H9 (cell line): ENCODE measurements at regions not wholly inside any gene's neighbourhood (a gene's known extent, or its start where the extent isn't known, plus 50 kb on each side); places are given as distances from the start of the nearest gene placed in this dataset.

ENCODE experiments used
- DNase-seq: peaks from one replicate; pipeline ENCODE4 v3.0.0-alpha.2; 2017
- H2AFZ ChIP-seq: one replicate; pipeline ENCODE4 v1.6.1; 2013; ENCODE audit warnings: mild to moderate bottlenecking, low read length, control low read depth, moderate library complexity
- H2AK5ac ChIP-seq: 2 replicates; pipeline ENCODE4 v1.6.1; 2013; ENCODE audit warnings: low read length, control low read depth, mixed read lengths; ENCODE audit not compliant: insufficient read length
- H2BK120ac ChIP-seq: one replicate; pipeline ENCODE4 v1.6.1; 2013; ENCODE audit warnings: low read depth, mild to moderate bottlenecking, low read length, control low read depth, inconsistent platforms; ENCODE audit not compliant: poor library complexity, severe bottlenecking
- H2BK12ac ChIP-seq: 2 replicates; pipeline ENCODE4 v1.6.1; 2013; ENCODE audit warnings: low read length, control low read depth, mixed read lengths, low read depth; ENCODE audit not compliant: insufficient read length
- H2BK15ac ChIP-seq: 2 replicates; pipeline ENCODE4 v1.6.1; 2013; ENCODE audit warnings: low read depth, low read length, control low read depth
- H2BK20ac ChIP-seq: one replicate; pipeline ENCODE4 v1.6.1; 2013; ENCODE audit warnings: low read depth, mild to moderate bottlenecking, low read length, control low read depth, inconsistent platforms; ENCODE audit not compliant: poor library complexity, severe bottlenecking
- H2BK5ac ChIP-seq: 2 replicates; pipeline ENCODE4 v1.6.1; 2013; ENCODE audit warnings: low read length, control low read depth, mixed read lengths; ENCODE audit not compliant: insufficient read length
- H3K14ac ChIP-seq: 2 replicates; pipeline ENCODE4 v1.6.1; 2013; ENCODE audit warnings: low read length, control low read depth; ENCODE audit not compliant: insufficient read depth
- H3K18ac ChIP-seq: 2 replicates; pipeline ENCODE4 v1.6.1; 2013; ENCODE audit warnings: low read depth, mild to moderate bottlenecking, mixed read lengths, low read length, control low read depth; ENCODE audit not compliant: insufficient read length
- H3K23ac ChIP-seq: 2 replicates; pipeline ENCODE4 v1.6.1; 2013; ENCODE audit warnings: low read length, control low read depth, mixed read lengths, low read depth; ENCODE audit not compliant: insufficient read length
- H3K23me2 ChIP-seq: 2 replicates; pipeline ENCODE4 v1.6.1; 2013; ENCODE audit warnings: low read depth, mild to moderate bottlenecking, mixed read lengths, low read length, control low read depth; ENCODE audit not compliant: insufficient read length, poor library complexity, severe bottlenecking
- H3K27ac ChIP-seq: 2 replicates; pipeline ENCODE4 v1.5.1; 2013; ENCODE audit warnings: low read length, control low read depth, mixed read lengths, low read depth; ENCODE audit not compliant: insufficient read length
- H3K27me3 ChIP-seq: 2 replicates; pipeline ENCODE4 v1.6.1; 2013; ENCODE audit warnings: low read length, control low read depth, inconsistent platforms; ENCODE audit not compliant: insufficient read depth
- H3K4ac ChIP-seq: 2 replicates; pipeline ENCODE4 v1.6.1; 2013; ENCODE audit warnings: low read depth, mild to moderate bottlenecking, control low read depth, inconsistent platforms, low read length, moderate library complexity
- H3K4me1 ChIP-seq: 2 replicates; pipeline ENCODE4 v1.6.1; 2013; ENCODE audit warnings: low read length, control low read depth, inconsistent platforms; ENCODE audit not compliant: insufficient read depth
- H3K4me2 ChIP-seq: 2 replicates; pipeline ENCODE4 v1.6.1; 2013; ENCODE audit warnings: low read length, control low read depth, mixed read lengths; ENCODE audit not compliant: insufficient read length, insufficient read depth
- H3K56ac ChIP-seq: 2 replicates; pipeline ENCODE4 v1.6.1; 2013; ENCODE audit warnings: low read depth, mild to moderate bottlenecking, mixed read lengths, low read length, control low read depth; ENCODE audit not compliant: insufficient read length
- H3K79me1 ChIP-seq: 2 replicates; pipeline ENCODE4 v1.6.1; 2013; ENCODE audit warnings: low read depth, mild to moderate bottlenecking, moderate library complexity, low read length, control low read depth, inconsistent platforms; ENCODE audit not compliant: insufficient read depth, poor library complexity, severe bottlenecking
- H3K79me2 ChIP-seq: 2 replicates; pipeline ENCODE4 v1.6.1; 2013; ENCODE audit warnings: low read length, control low read depth, inconsistent platforms; ENCODE audit not compliant: insufficient read depth
- H3K9ac ChIP-seq: 2 replicates; pipeline ENCODE4 v1.6.1; 2013; ENCODE audit warnings: low read length, control low read depth, mixed read lengths; ENCODE audit not compliant: insufficient read length; ENCODE audit errors: extremely low read depth
- H3K9me3 ChIP-seq: one replicate; pipeline ENCODE4 v1.6.1; 2013; ENCODE audit warnings: low read depth, low read length, inconsistent platforms; ENCODE audit not compliant: control insufficient read depth
- H3T11ph ChIP-seq: one replicate; pipeline ENCODE4 v1.6.1; 2013; ENCODE audit warnings: mild to moderate bottlenecking, low read length, control low read depth, inconsistent platforms
- H4K20me1 ChIP-seq: one replicate; pipeline ENCODE4 v1.6.1; 2013; ENCODE audit not compliant: control insufficient read depth, insufficient read length, insufficient read depth
- H4K5ac ChIP-seq: 2 replicates; pipeline ENCODE4 v1.6.1; 2013; ENCODE audit warnings: low read depth, mild to moderate bottlenecking, mixed read lengths, low read length, control low read depth; ENCODE audit not compliant: insufficient read length
- H4K8ac ChIP-seq: replicated peaks from 2 replicates; pipeline ENCODE4 v1.6.1; 2013; ENCODE audit warnings: low read length, control low read depth, mixed read lengths, low read depth; ENCODE audit not compliant: insufficient read length
- H4K91ac ChIP-seq: 2 replicates; pipeline ENCODE4 v1.6.1; 2013; ENCODE audit warnings: low read depth, mild to moderate bottlenecking, moderate library complexity, mixed read lengths, low read length, control low read depth; ENCODE audit not compliant: insufficient read length
- H3K27ac Mint-ChIP-seq, 3 experiments: 2 replicates in 2 of 3; 3 replicates in 1 of 3; pipeline ENCODE4 v1.8.0; 2020 to 2021; ENCODE audit warnings: mixed read lengths in 3 of 3, mild to moderate bottlenecking in 1 of 3, moderate library complexity in 1 of 3
- H3K27me3 Mint-ChIP-seq: 2 replicates; pipeline ENCODE4 v1.8.0; 2021; ENCODE audit warnings: low read depth, mild to moderate bottlenecking, moderate library complexity, mixed read lengths
- H3K36me3 Mint-ChIP-seq, 3 experiments: 2 replicates in 2 of 3; 3 replicates in 1 of 3; pipeline ENCODE4 v1.8.0; 2020 to 2021; ENCODE audit warnings: low read depth in 3 of 3, mixed read lengths in 3 of 3; ENCODE audit not compliant: insufficient read depth in 1 of 3
- H3K4me1 Mint-ChIP-seq, 2 experiments: 2 replicates each; pipeline ENCODE4 v1.8.0; 2020; ENCODE audit warnings: mixed read lengths in 2 of 2
- H3K4me3 Mint-ChIP-seq, 2 experiments: 2 replicates in 1 of 2; 3 replicates in 1 of 2; pipeline ENCODE4 v1.8.0; 2020 to 2021; ENCODE audit warnings: mild to moderate bottlenecking in 2 of 2, mixed read lengths in 2 of 2, moderate library complexity in 1 of 2
- H3K9me3 Mint-ChIP-seq, 2 experiments: 2 replicates in 1 of 2; 3 replicates in 1 of 2; pipeline ENCODE4 v1.8.0; 2020; ENCODE audit warnings: mild to moderate bottlenecking in 2 of 2, mixed read lengths in 2 of 2, moderate library complexity in 1 of 2
- WGBS: extraction: QIAGEN DNeasy Blood & Tissue Kit; methylation state at CpG from one replicate; pipeline ENCODE4 v1.1.7; 2013; ENCODE audit warnings: missing lambda C conversion rate, low lambda C conversion rate, mixed read lengths; ENCODE audit not compliant: insufficient read length; ENCODE audit errors: extremely low coverage; 5-methylcytosine and 5-hydroxymethylcytosine counted together
- TF ChIP-seq, protein P1 (sequence below): fragments of 200-600 bp; sonication (generic); conservative IDR thresholded peaks from 3 replicates; pipeline ENCODE4 v1.8.0; 2021; ENCODE audit warnings: antibody characterized with exemption, mild to moderate bottlenecking

DNA sequence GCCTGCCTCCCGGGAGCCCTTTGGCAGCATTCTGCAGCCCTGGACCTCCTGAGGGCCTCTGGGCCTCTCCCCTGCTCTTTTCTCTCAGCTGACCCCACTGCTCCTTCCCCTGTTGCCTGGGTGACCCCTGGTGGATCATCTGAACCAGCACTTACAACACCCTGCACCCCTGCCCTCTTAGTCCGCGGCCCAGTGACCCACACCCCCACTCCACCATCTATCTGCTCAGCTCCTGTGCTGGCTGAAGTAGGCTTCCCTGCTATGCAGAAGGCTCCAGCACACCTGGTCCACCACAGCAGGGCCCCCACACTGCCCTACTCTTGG, 74.0 kb downstream of the DMRTA2 start:
- no peak overlapping the region for H3K18ac ChIP-seq
- H2BK20ac ChIP-seq, result no peak overlapping the region
- no peaks in the 10 kb centered on the region for H3K4me1 ChIP-seq
- H2BK5ac ChIP-seq, result no peak overlapping the region
- no peak overlapping the region for H3K4ac ChIP-seq
- no peaks in the 10 kb centered on the region for H3K23me2 ChIP-seq
- TF ChIP-seq, protein P1, sequence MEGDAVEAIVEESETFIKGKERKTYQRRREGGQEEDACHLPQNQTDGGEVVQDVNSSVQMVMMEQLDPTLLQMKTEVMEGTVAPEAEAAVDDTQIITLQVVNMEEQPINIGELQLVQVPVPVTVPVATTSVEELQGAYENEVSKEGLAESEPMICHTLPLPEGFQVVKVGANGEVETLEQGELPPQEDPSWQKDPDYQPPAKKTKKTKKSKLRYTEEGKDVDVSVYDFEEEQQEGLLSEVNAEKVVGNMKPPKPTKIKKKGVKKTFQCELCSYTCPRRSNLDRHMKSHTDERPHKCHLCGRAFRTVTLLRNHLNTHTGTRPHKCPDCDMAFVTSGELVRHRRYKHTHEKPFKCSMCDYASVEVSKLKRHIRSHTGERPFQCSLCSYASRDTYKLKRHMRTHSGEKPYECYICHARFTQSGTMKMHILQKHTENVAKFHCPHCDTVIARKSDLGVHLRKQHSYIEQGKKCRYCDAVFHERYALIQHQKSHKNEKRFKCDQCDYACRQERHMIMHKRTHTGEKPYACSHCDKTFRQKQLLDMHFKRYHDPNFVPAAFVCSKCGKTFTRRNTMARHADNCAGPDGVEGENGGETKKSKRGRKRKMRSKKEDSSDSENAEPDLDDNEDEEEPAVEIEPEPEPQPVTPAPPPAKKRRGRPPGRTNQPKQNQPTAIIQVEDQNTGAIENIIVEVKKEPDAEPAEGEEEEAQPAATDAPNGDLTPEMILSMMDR, result no peak
- Mint-ChIP-seq H3K27ac (no peak overlapping the region), H3K27me3 (peaks cover 20% of the 10 kb centered on the region), H3K4me3 (no peak overlapping the region), H3K9me3 (peaks cover 4 to 21% of the 10 kb centered on the region in 2 experiments; a peak in 4 of 5 replicates), H3K4me1 (peaks cover 11 to 12% of the 10 kb centered on the region in 2 experiments), H3K36me3 (no peaks in the 10 kb centered on the region; a peak in 1 of 7 replicates)
- H3K4me2 ChIP-seq, result no peak overlapping the region
- H3T11ph ChIP-seq, result no peak overlapping the region
- no peaks in the 10 kb centered on the region for H4K20me1 ChIP-seq
- no peak overlapping the region for H2AFZ ChIP-seq
- no peaks in the 10 kb centered on the region for H3K79me2 ChIP-seq
- no peak overlapping the region for H2BK12ac ChIP-seq
- H3K27me3 ChIP-seq, result no peaks in the 10 kb centered on the region
- no peak overlapping the region for H4K5ac ChIP-seq
- no peak overlapping the region for H4K91ac ChIP-seq
- no peaks in the 10 kb centered on the region for H3K79me1 ChIP-seq
- H2BK15ac ChIP-seq, result no peak overlapping the region
- H3K23ac ChIP-seq, result no peak overlapping the region
- H2BK120ac ChIP-seq, result no peak overlapping the region
- no peak overlapping the region for H4K8ac ChIP-seq
- H3K56ac ChIP-seq, result no peak overlapping the region
- H3K14ac ChIP-seq, result no peak overlapping the region
- no peak overlapping the region for H3K27ac ChIP-seq
- WGBS, result no CpG with 5 or more reads among the region's 3 CpGs
- no peak for DNase-seq
- no peak overlapping the region for H2AK5ac ChIP-seq
- no peak overlapping the region for H3K9ac ChIP-seq
- no peaks in the 10 kb centered on the region for H3K9me3 ChIP-seq
